ENCODE measurements at regions not wholly inside any gene's neighbourhood (a gene's known extent, or its start where the extent isn't known, plus 50 kb on each side); places are given as distances from the start of the nearest gene placed in this dataset.

DNA sequence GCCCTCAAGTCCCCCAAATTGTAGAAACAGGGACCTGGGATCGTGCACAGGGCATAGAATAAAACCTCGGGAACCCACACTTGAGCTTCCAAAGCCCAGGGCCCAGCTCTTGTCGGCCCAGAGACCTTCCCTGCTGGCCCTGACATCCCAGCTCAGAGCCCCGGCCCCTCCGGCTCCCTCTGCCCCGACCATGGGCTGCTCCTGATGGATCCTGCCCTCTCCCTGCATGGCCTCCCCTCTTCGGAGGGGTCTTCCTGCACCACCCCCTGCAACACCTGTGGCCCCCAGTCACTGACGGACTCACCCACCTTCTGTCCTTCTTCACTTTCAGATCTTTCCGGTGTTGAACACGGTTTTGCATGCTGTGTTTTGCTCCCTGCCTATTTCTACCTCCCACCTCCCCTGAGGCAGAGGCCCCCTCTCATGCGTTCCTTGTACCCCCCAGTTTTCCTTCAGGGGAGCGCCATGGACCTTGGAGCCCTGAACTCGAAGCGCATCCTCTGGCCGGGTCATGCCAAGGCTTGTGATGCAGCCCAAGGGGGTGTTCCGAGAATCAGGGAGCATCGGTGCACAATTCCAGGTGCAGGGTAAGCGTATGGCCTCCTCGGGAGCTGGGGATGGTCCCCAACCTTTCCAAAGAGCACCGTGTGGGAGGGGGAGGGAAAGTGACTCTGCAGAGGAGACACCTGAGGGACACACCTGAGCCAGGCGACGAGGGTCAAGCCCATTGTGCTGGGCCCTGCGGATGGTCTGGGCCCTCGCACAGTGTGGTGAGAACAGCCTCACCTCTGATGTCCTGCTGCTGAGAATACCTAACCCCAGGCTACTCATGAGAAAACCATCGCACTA is 666.4 kb downstream of the BRD1 start:
- H3K27ac Mint-ChIP-seq = no peak overlapping the region
- ChIA-PET POLR2A (no interaction called here), CTCF (no interaction called here)
- H3K9me3 ChIP-seq = no peaks in the 10 kb centered on the region
- H3K4me3 ChIP-seq (ENCODE audit: control insufficient read depth in 1 of 2, extremely low read depth in 1 of 2, low read length in 1 of 2) = no peak overlapping the region
- no peaks in the 10 kb centered on the region for H3K9me3 Mint-ChIP-seq
- H3K27ac ChIP-seq (ENCODE audit: low read length) = no peak overlapping the region
- peaks cover 0 to 42% of the 10 kb centered on the region in 2 experiments for H3K27me3 ChIP-seq (replicated peaks in 1 of 2; ENCODE audit: control insufficient read depth in 2 of 2, extremely low read depth in 1 of 2, insufficient read depth in 2 of 2, low read length in 1 of 2)
- 82% methylated on average over 24 of the region's 25 CpGs for WGBS (ENCODE audit: insufficient coverage)
- H3K4me1 Mint-ChIP-seq = no peaks in the 10 kb centered on the region
- H3K4me3 Mint-ChIP-seq = no peak overlapping the region
- no peak for ATAC-seq (replicated peaks in 1 of 4)
- no peaks in the 10 kb centered on the region for H3K4me1 ChIP-seq (ENCODE audit: control insufficient read depth in 1 of 2, extremely low read depth in 1 of 2, insufficient read depth in 2 of 2, low read length in 2 of 2)
- peaks cover 4 to 10% of the 10 kb centered on the region in 2 donors for H3K27me3 Mint-ChIP-seq
- H3K36me3 Mint-ChIP-seq = no peaks in the 10 kb centered on the region
- no peak for DNase-seq
- no peaks in the 10 kb centered on the region for H3K36me3 ChIP-seq (ENCODE audit: control insufficient read depth in 2 of 2, extremely low read depth in 1 of 2, insufficient read depth in 1 of 2, low read length in 1 of 2)

DNA sequence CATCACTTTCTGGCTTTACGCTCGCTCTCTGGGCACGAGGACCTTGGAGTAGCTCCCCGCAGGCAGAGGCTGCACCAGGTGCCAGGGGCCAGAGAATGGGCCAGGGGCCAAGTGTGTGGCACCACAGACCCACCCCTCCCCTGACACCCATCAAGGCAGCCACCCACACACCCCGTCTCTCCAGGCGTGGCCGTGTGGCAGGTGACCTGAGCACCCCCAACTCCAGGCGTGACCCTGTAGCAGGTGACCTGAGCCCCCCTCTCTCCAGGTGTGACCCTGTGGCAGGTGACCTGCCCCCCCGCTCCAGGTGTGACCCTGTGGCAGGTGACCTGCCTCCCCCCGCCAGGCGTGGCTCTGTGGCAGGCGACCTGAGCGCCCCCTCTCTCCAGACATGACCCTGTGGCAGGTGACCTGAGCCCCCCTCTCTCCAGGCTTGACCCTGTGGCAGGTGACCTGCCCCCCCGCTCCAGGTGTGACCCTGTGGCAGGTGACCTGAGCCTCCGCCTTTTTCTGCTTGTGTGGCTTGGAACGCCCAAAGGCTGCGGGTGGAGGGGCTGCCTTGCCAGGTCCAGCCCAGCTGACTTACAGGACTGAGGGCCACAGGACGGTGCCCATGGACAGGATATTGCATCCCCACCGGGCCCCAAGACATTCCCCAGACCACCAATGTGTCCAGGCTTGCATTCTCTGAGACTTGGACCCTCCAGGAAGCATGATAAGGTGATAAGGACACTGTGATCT is 667.2 kb downstream of the BRD1 start:
- no peak overlapping the region for H3K27ac ChIP-seq (ENCODE audit: low read length)
- H3K4me3 ChIP-seq (ENCODE audit: control insufficient read depth in 1 of 2, extremely low read depth in 1 of 2, low read length in 1 of 2) = no peak overlapping the region
- no peaks in the 10 kb centered on the region for H3K36me3 Mint-ChIP-seq
- ATAC-seq (replicated peaks in 1 of 4) = no peak
- H3K4me3 Mint-ChIP-seq = no peak overlapping the region
- peaks cover 4 to 10% of the 10 kb centered on the region in 2 donors for H3K27me3 Mint-ChIP-seq
- H3K4me1 Mint-ChIP-seq = no peaks in the 10 kb centered on the region
- no peaks in the 10 kb centered on the region for H3K9me3 Mint-ChIP-seq
- POLR2A ChIA-PET = no interaction called here
- no peaks in the 10 kb centered on the region for H3K9me3 ChIP-seq
- 86% methylated on average over 10 of the region's 19 CpGs for whole genome bisulfite sequencing (ENCODE audit: insufficient coverage)
- DNase-seq = no peak
- CTCF ChIA-PET = no interaction called here
- H3K27me3 ChIP-seq (replicated peaks in 1 of 2; ENCODE audit: control insufficient read depth in 2 of 2, extremely low read depth in 1 of 2, insufficient read depth in 2 of 2, low read length in 1 of 2) = peaks cover 0 to 40% of the 10 kb centered on the region in 2 experiments
- no peak overlapping the region for H3K27ac Mint-ChIP-seq
- H3K36me3 ChIP-seq (ENCODE audit: control insufficient read depth in 2 of 2, extremely low read depth in 1 of 2, insufficient read depth in 1 of 2, low read length in 1 of 2) = no peaks in the 10 kb centered on the region
- no peaks in the 10 kb centered on the region for H3K4me1 ChIP-seq (ENCODE audit: control insufficient read depth in 1 of 2, extremely low read depth in 1 of 2, insufficient read depth in 2 of 2, low read length in 2 of 2)

DNA sequence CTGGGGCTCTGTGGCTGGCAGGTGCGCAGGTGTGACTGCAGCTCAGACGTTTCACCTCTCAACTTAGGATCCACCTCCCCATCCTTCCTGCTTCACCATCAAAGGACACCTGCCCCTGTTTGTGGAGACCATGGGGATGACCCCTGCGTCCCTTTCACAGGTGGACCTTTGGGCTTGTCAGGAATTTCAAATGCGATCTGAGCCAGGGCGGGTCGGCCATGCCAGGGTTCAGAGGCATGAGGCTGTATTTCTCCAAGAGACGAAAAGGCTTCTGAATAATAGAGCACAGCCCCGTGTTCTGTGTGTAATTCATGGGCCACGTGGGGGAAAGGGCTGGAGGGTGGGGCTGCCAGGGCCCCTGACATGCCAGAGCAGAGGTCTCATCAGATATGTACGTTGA is 668.0 kb downstream of the BRD1 start:
- Mint-ChIP-seq H3K36me3 (no peaks in the 10 kb centered on the region), H3K27me3 (peaks cover 4 to 10% of the 10 kb centered on the region in 2 donors), H3K4me1 (no peaks in the 10 kb centered on the region), H3K4me3 (no peak overlapping the region), H3K9me3 (no peaks in the 10 kb centered on the region), H3K27ac (no peak overlapping the region)
- Histone ChIP-seq H3K27me3 (replicated peaks in 1 of 2; ENCODE audit: control insufficient read depth in 2 of 2, extremely low read depth in 1 of 2, insufficient read depth in 2 of 2, low read length in 1 of 2) (peaks cover 0 to 36% of the 10 kb centered on the region in 2 experiments), H3K27ac (ENCODE audit: low read length) (no peak overlapping the region), H3K9me3 (no peaks in the 10 kb centered on the region), H3K4me3 (ENCODE audit: control insufficient read depth in 1 of 2, extremely low read depth in 1 of 2, low read length in 1 of 2) (no peak overlapping the region), H3K36me3 (ENCODE audit: control insufficient read depth in 2 of 2, extremely low read depth in 1 of 2, insufficient read depth in 1 of 2, low read length in 1 of 2) (no peaks in the 10 kb centered on the region), H3K4me1 (ENCODE audit: control insufficient read depth in 1 of 2, extremely low read depth in 1 of 2, insufficient read depth in 2 of 2, low read length in 2 of 2) (no peaks in the 10 kb centered on the region)
- ATAC-seq (replicated peaks in 1 of 4) (no peak), DNase-seq (no peak)
- 77% methylated on average over 6 of the region's 10 CpGs for WGBS (ENCODE audit: insufficient coverage)
- ChIA-PET CTCF (no interaction called here), POLR2A (no interaction called here)

DNA sequence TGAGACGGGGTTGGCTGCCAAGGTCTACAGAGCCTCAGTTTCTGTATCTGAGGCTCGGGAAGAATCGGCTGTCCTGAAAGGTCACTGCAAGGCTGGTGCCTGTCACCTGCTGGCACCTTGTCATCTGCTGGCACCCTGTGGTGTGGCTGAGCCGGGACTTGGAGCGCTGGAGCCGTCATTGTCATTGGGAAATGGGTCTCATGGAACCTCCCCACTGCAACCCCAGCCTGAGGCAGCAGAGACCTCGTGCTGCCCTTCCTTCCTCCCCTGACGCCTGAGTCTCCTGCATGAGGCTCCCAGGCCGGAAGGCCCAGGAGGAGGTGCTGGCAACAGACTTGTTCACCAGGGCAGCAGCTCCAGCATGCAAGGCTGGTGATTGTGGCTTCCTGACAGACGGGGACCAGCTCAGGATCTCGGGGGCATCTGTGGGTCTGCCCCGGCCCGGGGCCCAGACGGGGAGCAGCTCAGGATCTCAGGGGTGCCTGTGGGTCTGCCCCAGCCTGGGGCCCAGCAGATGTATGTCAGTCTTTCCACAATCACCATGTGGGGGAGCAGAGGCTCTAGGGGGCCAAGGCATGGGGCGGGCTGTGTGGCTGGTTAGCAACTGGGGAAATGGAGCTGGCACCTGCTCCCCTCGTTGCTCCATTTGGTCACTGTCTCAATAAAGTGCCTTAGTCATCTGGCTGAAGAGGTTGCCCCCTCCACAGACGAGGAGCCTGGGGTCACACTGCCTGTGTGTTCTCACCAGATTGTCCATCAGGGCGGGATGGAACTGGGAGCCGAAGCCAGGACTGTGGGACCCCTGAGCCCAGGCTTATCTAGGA is 668.7 kb downstream of the BRD1 start:
- Histone ChIP-seq H3K9me3 (no peaks in the 10 kb centered on the region), H3K36me3 (ENCODE audit: control insufficient read depth in 2 of 2, extremely low read depth in 1 of 2, insufficient read depth in 1 of 2, low read length in 1 of 2) (no peaks in the 10 kb centered on the region), H3K4me1 (ENCODE audit: control insufficient read depth in 1 of 2, extremely low read depth in 1 of 2, insufficient read depth in 2 of 2, low read length in 2 of 2) (no peaks in the 10 kb centered on the region), H3K27me3 (replicated peaks in 1 of 2; ENCODE audit: control insufficient read depth in 2 of 2, extremely low read depth in 1 of 2, insufficient read depth in 2 of 2, low read length in 1 of 2) (peaks cover 0 to 36% of the 10 kb centered on the region in 2 experiments), H3K4me3 (ENCODE audit: control insufficient read depth in 1 of 2, extremely low read depth in 1 of 2, low read length in 1 of 2) (no peak overlapping the region), H3K27ac (ENCODE audit: low read length) (no peak overlapping the region)
- CTCF ChIA-PET = no interaction called here
- no peaks in the 10 kb centered on the region for H3K4me1 Mint-ChIP-seq
- no peaks in the 10 kb centered on the region for H3K9me3 Mint-ChIP-seq
- WGBS (ENCODE audit: insufficient coverage) = 55% methylated on average over 18 of the region's 19 CpGs
- H3K36me3 Mint-ChIP-seq = no peaks in the 10 kb centered on the region
- ATAC-seq (replicated peaks in 1 of 4) = no peak
- POLR2A ChIA-PET = no interaction called here
- DNase-seq = no peak
- H3K4me3 Mint-ChIP-seq = no peak overlapping the region
- H3K27me3 Mint-ChIP-seq = peaks cover 4 to 10% of the 10 kb centered on the region in 2 donors
- no peak overlapping the region for H3K27ac Mint-ChIP-seq

DNA sequence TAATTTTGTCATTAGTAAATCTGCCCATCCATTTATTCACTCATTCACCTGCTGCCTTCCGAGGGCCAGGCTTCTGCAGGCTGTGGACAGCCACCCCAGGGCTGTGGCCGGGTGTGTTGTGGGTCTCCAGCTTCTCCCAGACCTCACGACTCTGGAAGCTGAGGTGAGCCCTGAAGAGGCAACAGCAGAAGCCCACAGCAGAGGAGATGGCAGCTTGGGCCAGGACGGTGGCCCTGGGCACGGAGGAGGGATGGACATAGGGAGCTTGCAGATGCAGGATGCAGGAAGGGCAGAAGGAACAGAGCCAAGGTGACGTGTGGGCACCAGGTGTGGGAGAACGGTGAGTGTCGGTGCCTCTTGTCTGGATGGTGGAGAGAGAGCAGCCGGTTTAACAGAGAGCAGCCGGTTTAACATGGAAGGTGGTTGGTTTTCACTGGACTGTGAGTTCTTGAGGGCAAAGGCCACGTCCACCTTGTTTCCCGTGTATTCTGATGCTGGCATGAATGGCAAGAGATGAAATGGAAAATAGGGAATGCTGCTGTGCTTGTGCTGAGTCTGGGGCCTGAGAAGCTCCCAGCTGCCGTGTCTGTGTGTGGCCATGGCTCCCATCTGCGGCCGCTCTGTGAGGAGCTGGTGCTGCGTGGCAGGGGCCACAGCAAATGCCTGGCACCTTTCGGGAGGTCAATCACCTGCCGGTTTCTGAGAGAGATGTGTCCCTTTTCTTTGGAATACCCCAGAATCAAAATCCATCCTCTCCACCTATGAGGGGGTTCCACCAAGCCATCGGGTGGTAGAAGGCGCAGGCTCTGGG is 669.9 kb downstream of the BRD1 start:
- Mint-ChIP-seq H3K36me3 (no peaks in the 10 kb centered on the region), H3K27me3 (peaks cover 4 to 10% of the 10 kb centered on the region in 2 donors), H3K9me3 (no peaks in the 10 kb centered on the region), H3K27ac (no peak overlapping the region), H3K4me1 (no peaks in the 10 kb centered on the region), H3K4me3 (no peak overlapping the region)
- H3K27ac ChIP-seq (ENCODE audit: low read length) = no peak overlapping the region
- ChIA-PET CTCF (no interaction called here), POLR2A (no interaction called here)
- H3K4me3 ChIP-seq (ENCODE audit: control insufficient read depth in 1 of 2, extremely low read depth in 1 of 2, low read length in 1 of 2) = no peak overlapping the region
- H3K27me3 ChIP-seq (replicated peaks in 1 of 2; ENCODE audit: control insufficient read depth in 2 of 2, extremely low read depth in 1 of 2, insufficient read depth in 2 of 2, low read length in 1 of 2) = peaks cover 0 to 34% of the 10 kb centered on the region in 2 experiments
- ATAC-seq (replicated peaks in 1 of 4) = no peak
- H3K36me3 ChIP-seq (ENCODE audit: control insufficient read depth in 2 of 2, extremely low read depth in 1 of 2, insufficient read depth in 1 of 2, low read length in 1 of 2) = no peaks in the 10 kb centered on the region
- no peak for DNase-seq
- H3K4me1 ChIP-seq (ENCODE audit: control insufficient read depth in 1 of 2, extremely low read depth in 1 of 2, insufficient read depth in 2 of 2, low read length in 2 of 2) = no peaks in the 10 kb centered on the region
- 83% methylated on average over 18 of the region's 20 CpGs for WGBS (ENCODE audit: insufficient coverage)
- H3K9me3 ChIP-seq = no peaks in the 10 kb centered on the region

Data from T-cell (primary cell).